Karpas-422 (cell line): ENCODE measurements at regions not wholly inside any gene's neighbourhood (a gene's known extent, or its start where the extent isn't known, plus 50 kb on each side); places are given as distances from the start of the nearest gene placed in this dataset.
A peak's percentile ranks its signal among the peaks of the same experiment; 100 is the strongest.

Experiments
- DNase-seq: peaks from one replicate; pipeline ENCODE4 v3.0.0-alpha.2; 2015
- H2AFZ ChIP-seq: fragments of 200-600 bp; sonication (generic); 2 replicates; pipeline ENCODE4 v1.6.1; 2014; ENCODE audit warnings: antibody characterized with exemption, low read length, mixed read lengths
- H3K27ac ChIP-seq: fragments of 200-600 bp; sonication (generic); 2 replicates; pipeline ENCODE4 v1.5.1; 2014; ENCODE audit warnings: mild to moderate bottlenecking, low read length, moderate library complexity
- H3K27me3 ChIP-seq: fragments of 200-600 bp; sonication (generic); 2 replicates; pipeline ENCODE4 v1.6.1; 2014; ENCODE audit warnings: low read length, mixed read lengths
- H3K36me3 ChIP-seq: fragments of 200-600 bp; sonication (generic); 2 replicates; pipeline ENCODE4 v1.6.1; 2014; ENCODE audit warnings: low read length, mixed read lengths; ENCODE audit not compliant: insufficient read depth
- H3K4me1 ChIP-seq: fragments of 200-600 bp; sonication (generic); 2 replicates; pipeline ENCODE4 v1.6.1; 2014; ENCODE audit warnings: mild to moderate bottlenecking, low read length, mixed read lengths
- H3K4me2 ChIP-seq: fragments of 200-600 bp; sonication (generic); 2 replicates; pipeline ENCODE4 v1.6.1; 2014; ENCODE audit warnings: low read length, low read depth, mild to moderate bottlenecking; ENCODE audit not compliant: poor library complexity, severe bottlenecking
- H3K4me3 ChIP-seq: fragments of 200-600 bp; sonication (generic); 2 replicates; pipeline ENCODE4 v1.5.1; 2014; ENCODE audit warnings: mild to moderate bottlenecking, antibody characterized with exemption, low read length, mixed read lengths
- H3K79me2 ChIP-seq: fragments of 200-600 bp; sonication (generic); 2 replicates; pipeline ENCODE4 v1.6.1; 2014; ENCODE audit warnings: mild to moderate bottlenecking, low read length, mixed read lengths
- H3K9ac ChIP-seq: fragments of 200-600 bp; sonication (generic); 2 replicates; pipeline ENCODE4 v1.6.0; 2014; ENCODE audit warnings: low read length
- H3K9me2 ChIP-seq: fragments of 200-600 bp; sonication (generic), shearing (Covaris generic); replicated peaks from 2 replicates; pipeline ENCODE4 v1.6.0; 2014; ENCODE audit warnings: mild to moderate bottlenecking, low read length, moderate library complexity; ENCODE audit not compliant: insufficient read depth
- H3K9me3 ChIP-seq: fragments of 300-700, 200-600 bp; sonication (generic); 2 replicates; pipeline ENCODE4 v1.6.1; 2014; ENCODE audit warnings: low read length, mixed read lengths
- H4K20me1 ChIP-seq: fragments of 200-600 bp; sonication (generic); 2 replicates; pipeline ENCODE4 v1.6.1; 2014; ENCODE audit warnings: mild to moderate bottlenecking, antibody characterized with exemption, low read length, low read depth; ENCODE audit not compliant: insufficient read depth

GRCh38 chr5:166370928-166371690, 1920.3 kb upstream of the WWC1 start:
- Histone ChIP-seq H3K4me2 (peak overlapping the region; percentile 77), H3K9me2 (no peaks in the 10 kb centered on the region; the same call in 1 of the 2 replicates), H3K36me3 (no peaks in the 10 kb centered on the region), H3K27ac (no peak overlapping the region), H4K20me1 (no peaks in the 10 kb centered on the region), H3K27me3 (no peaks in the 10 kb centered on the region), H3K9me3 (no peaks in the 10 kb centered on the region), H3K4me1 (peaks cover 12% of the 10 kb centered on the region; the same call in 1 of the 2 replicates), H3K9ac (peak overlapping the region; percentile 45), H3K4me3 (peak overlapping the region; percentile 56), H2AFZ (peak overlapping the region; percentile 95), H3K79me2 (no peaks in the 10 kb centered on the region)
- DNase-seq: peak; percentile 55

GRCh38 chr5:166373817-166374216, 1917.6 kb upstream of the WWC1 start:
- no peaks in the 10 kb centered on the region for H3K79me2 ChIP-seq
- no peak overlapping the region for H2AFZ ChIP-seq
- H3K4me3 ChIP-seq: no peak overlapping the region
- H3K36me3 ChIP-seq: no peaks in the 10 kb centered on the region
- H4K20me1 ChIP-seq: no peaks in the 10 kb centered on the region
- no peaks in the 10 kb centered on the region for H3K27me3 ChIP-seq
- 0 out of 2 replicates have a peak, but pooled peaks cover 3% of the 10 kb centered on the region for H3K9me3 ChIP-seq
- H3K9me2 ChIP-seq: no peaks in the 10 kb centered on the region
- H3K4me2 ChIP-seq: no peak overlapping the region
- peaks cover 12% of the 10 kb centered on the region; the same call in 1 of the 2 replicates for H3K4me1 ChIP-seq
- H3K9ac ChIP-seq: no peak overlapping the region
- no peak for DNase-seq
- H3K27ac ChIP-seq: no peak overlapping the region

GRCh38 chr5:166377756-166378155, 1913.7 kb upstream of the WWC1 start:
- no peak for DNase-seq
- no peaks in the 10 kb centered on the region for H3K79me2 ChIP-seq
- H3K4me2 ChIP-seq: no peak overlapping the region
- H3K27ac ChIP-seq: no peak overlapping the region
- no peaks in the 10 kb centered on the region for H3K4me1 ChIP-seq
- H3K9ac ChIP-seq: no peak overlapping the region
- no peaks in the 10 kb centered on the region for H3K36me3 ChIP-seq
- no peaks in the 10 kb centered on the region for H4K20me1 ChIP-seq
- no peak overlapping the region for H3K4me3 ChIP-seq
- H3K9me2 ChIP-seq: no peaks in the 10 kb centered on the region
- H2AFZ ChIP-seq: no peak overlapping the region
- H3K9me3 ChIP-seq: 0 out of 2 replicates have a peak, but pooled peaks cover 3% of the 10 kb centered on the region
- H3K27me3 ChIP-seq: no peaks in the 10 kb centered on the region

GRCh38 chr5:166379517-166379916, 1911.9 kb upstream of the WWC1 start:
- DNase-seq: no peak
- Histone ChIP-seq H3K4me1 (no peaks in the 10 kb centered on the region), H3K9ac (no peak overlapping the region), H3K27ac (no peak overlapping the region), H4K20me1 (no peaks in the 10 kb centered on the region), H3K27me3 (no peaks in the 10 kb centered on the region), H3K79me2 (no peaks in the 10 kb centered on the region), H2AFZ (no peak overlapping the region), H3K9me3 (peaks cover 3% of the 10 kb centered on the region; the same call in 1 of the 2 replicates), H3K4me3 (no peak overlapping the region), H3K4me2 (no peak overlapping the region), H3K36me3 (no peaks in the 10 kb centered on the region), H3K9me2 (no peaks in the 10 kb centered on the region)

GRCh38 chr5:166382031-166382430, 1909.4 kb upstream of the WWC1 start:
- H3K4me1 ChIP-seq: no peaks in the 10 kb centered on the region
- no peaks in the 10 kb centered on the region for H3K27me3 ChIP-seq
- H2AFZ ChIP-seq: no peak overlapping the region
- no peak overlapping the region for H3K27ac ChIP-seq
- H3K9ac ChIP-seq: no peak overlapping the region
- no peak overlapping the region for H3K4me2 ChIP-seq
- H3K4me3 ChIP-seq: no peak overlapping the region
- H3K36me3 ChIP-seq: no peaks in the 10 kb centered on the region
- no peaks in the 10 kb centered on the region for H4K20me1 ChIP-seq
- DNase-seq: no peak
- no peaks in the 10 kb centered on the region for H3K79me2 ChIP-seq
- peaks cover 11% of the 10 kb centered on the region for H3K9me3 ChIP-seq
- H3K9me2 ChIP-seq: no peaks in the 10 kb centered on the region

GRCh38 chr5:166398131-166398530, 1893.3 kb upstream of the WWC1 start:
- no peaks in the 10 kb centered on the region for H3K36me3 ChIP-seq
- no peaks in the 10 kb centered on the region for H3K79me2 ChIP-seq
- H4K20me1 ChIP-seq: no peaks in the 10 kb centered on the region
- no peaks in the 10 kb centered on the region for H3K4me1 ChIP-seq
- H2AFZ ChIP-seq: no peak overlapping the region
- H3K9me3 ChIP-seq: peaks cover 10% of the 10 kb centered on the region
- H3K27me3 ChIP-seq: no peaks in the 10 kb centered on the region
- no peak overlapping the region for H3K4me3 ChIP-seq
- DNase-seq: no peak
- H3K9ac ChIP-seq: no peak overlapping the region
- H3K4me2 ChIP-seq: no peak overlapping the region
- H3K9me2 ChIP-seq: no peaks in the 10 kb centered on the region
- no peak overlapping the region for H3K27ac ChIP-seq

GRCh38 chr5:166399781-166400180, 1891.7 kb upstream of the WWC1 start:
- no peak for DNase-seq
- no peaks in the 10 kb centered on the region for H3K36me3 ChIP-seq
- no peak overlapping the region for H3K4me3 ChIP-seq
- no peaks in the 10 kb centered on the region for H3K79me2 ChIP-seq
- peaks cover 6% of the 10 kb centered on the region for H3K9me3 ChIP-seq
- H3K4me1 ChIP-seq: no peaks in the 10 kb centered on the region
- H3K27me3 ChIP-seq: no peaks in the 10 kb centered on the region
- H3K27ac ChIP-seq: no peak overlapping the region
- no peak overlapping the region for H2AFZ ChIP-seq
- H4K20me1 ChIP-seq: no peaks in the 10 kb centered on the region
- H3K4me2 ChIP-seq: no peak overlapping the region
- H3K9me2 ChIP-seq: no peaks in the 10 kb centered on the region
- no peak overlapping the region for H3K9ac ChIP-seq

GRCh38 chr5:166401391-166401790, 1890.1 kb upstream of the WWC1 start:
- H3K9ac ChIP-seq: no peak overlapping the region
- H3K27me3 ChIP-seq: no peaks in the 10 kb centered on the region
- no peak overlapping the region for H3K4me3 ChIP-seq
- no peak overlapping the region for H3K4me2 ChIP-seq
- no peaks in the 10 kb centered on the region for H3K36me3 ChIP-seq
- no peak for DNase-seq
- no peaks in the 10 kb centered on the region for H3K4me1 ChIP-seq
- H4K20me1 ChIP-seq: no peaks in the 10 kb centered on the region
- no peaks in the 10 kb centered on the region for H3K9me3 ChIP-seq
- no peaks in the 10 kb centered on the region for H3K79me2 ChIP-seq
- no peak overlapping the region for H2AFZ ChIP-seq
- H3K9me2 ChIP-seq: no peaks in the 10 kb centered on the region
- no peak overlapping the region for H3K27ac ChIP-seq
